Osteocyte (in vitro differentiated cells): ENCODE measurements at regions not wholly inside any gene's neighbourhood (a gene's known extent, or its start where the extent isn't known, plus 50 kb on each side); places are given as distances from the start of the nearest gene placed in this dataset.

Experiments
- DNase-seq: peaks from one replicate; pipeline ENCODE4 v3.0.0; 2021; ENCODE audit warnings: mixed read lengths; ENCODE audit not compliant: unreplicated experiment; ENCODE audit errors: extremely low spot score
- H3K27ac Mint-ChIP-seq: one replicate; pipeline ENCODE4 v1.8.0; 2021; ENCODE audit warnings: mild to moderate bottlenecking, mixed read lengths; ENCODE audit not compliant: unreplicated experiment
- H3K27me3 Mint-ChIP-seq: one replicate; pipeline ENCODE4 v1.8.0; 2021; ENCODE audit warnings: mixed read lengths; ENCODE audit not compliant: unreplicated experiment
- H3K36me3 Mint-ChIP-seq: one replicate; pipeline ENCODE4 v1.8.0; 2021; ENCODE audit warnings: mixed read lengths; ENCODE audit not compliant: unreplicated experiment
- H3K4me1 Mint-ChIP-seq: one replicate; pipeline ENCODE4 v1.8.0; 2021; ENCODE audit warnings: mixed read lengths; ENCODE audit not compliant: unreplicated experiment
- H3K4me3 Mint-ChIP-seq: one replicate; pipeline ENCODE4 v1.8.0; 2021; ENCODE audit warnings: mild to moderate bottlenecking, moderate library complexity, mixed read lengths; ENCODE audit not compliant: unreplicated experiment
- H3K9me3 Mint-ChIP-seq: one replicate; pipeline ENCODE4 v1.8.0; 2021; ENCODE audit warnings: mixed read lengths; ENCODE audit not compliant: unreplicated experiment
- TF ChIP-seq, protein P1 (sequence below): fragments of 200-600 bp; sonication (generic); IDR thresholded peaks from 2 replicates; pipeline ENCODE4 v1.5.0; 2021; ENCODE audit warnings: antibody characterized with exemption, mild to moderate bottlenecking, moderate library complexity

DNA sequence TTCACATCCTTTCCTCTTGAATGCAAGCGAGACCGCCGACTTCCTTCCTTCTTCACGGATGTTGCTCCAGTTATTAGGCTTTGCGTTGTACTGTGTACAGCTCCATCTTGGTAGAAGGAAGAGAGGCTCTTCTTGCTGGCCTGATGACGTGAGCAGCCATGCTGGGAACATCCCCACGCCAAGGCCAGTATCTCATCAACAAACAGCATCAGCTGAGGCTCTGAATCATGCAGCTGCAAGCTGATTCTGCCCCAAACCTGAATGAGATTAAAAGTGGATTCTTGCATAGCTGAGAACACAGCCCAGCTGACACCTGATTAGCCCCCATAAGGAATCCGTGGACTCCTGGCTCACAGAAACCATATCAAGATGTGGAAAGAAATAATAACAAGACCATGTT lies 809.6 kb downstream of the EFNB2 start:
- no peak overlapping the region for H3K27ac Mint-ChIP-seq
- no peaks in the 10 kb centered on the region for H3K36me3 Mint-ChIP-seq
- TF ChIP-seq, protein P1, sequence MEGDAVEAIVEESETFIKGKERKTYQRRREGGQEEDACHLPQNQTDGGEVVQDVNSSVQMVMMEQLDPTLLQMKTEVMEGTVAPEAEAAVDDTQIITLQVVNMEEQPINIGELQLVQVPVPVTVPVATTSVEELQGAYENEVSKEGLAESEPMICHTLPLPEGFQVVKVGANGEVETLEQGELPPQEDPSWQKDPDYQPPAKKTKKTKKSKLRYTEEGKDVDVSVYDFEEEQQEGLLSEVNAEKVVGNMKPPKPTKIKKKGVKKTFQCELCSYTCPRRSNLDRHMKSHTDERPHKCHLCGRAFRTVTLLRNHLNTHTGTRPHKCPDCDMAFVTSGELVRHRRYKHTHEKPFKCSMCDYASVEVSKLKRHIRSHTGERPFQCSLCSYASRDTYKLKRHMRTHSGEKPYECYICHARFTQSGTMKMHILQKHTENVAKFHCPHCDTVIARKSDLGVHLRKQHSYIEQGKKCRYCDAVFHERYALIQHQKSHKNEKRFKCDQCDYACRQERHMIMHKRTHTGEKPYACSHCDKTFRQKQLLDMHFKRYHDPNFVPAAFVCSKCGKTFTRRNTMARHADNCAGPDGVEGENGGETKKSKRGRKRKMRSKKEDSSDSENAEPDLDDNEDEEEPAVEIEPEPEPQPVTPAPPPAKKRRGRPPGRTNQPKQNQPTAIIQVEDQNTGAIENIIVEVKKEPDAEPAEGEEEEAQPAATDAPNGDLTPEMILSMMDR = no peak
- no peaks in the 10 kb centered on the region for H3K9me3 Mint-ChIP-seq
- no peaks in the 10 kb centered on the region for H3K27me3 Mint-ChIP-seq
- H3K4me3 Mint-ChIP-seq = no peak overlapping the region
- DNase-seq = no peak
- peaks cover 5% of the 10 kb centered on the region for H3K4me1 Mint-ChIP-seq

DNA sequence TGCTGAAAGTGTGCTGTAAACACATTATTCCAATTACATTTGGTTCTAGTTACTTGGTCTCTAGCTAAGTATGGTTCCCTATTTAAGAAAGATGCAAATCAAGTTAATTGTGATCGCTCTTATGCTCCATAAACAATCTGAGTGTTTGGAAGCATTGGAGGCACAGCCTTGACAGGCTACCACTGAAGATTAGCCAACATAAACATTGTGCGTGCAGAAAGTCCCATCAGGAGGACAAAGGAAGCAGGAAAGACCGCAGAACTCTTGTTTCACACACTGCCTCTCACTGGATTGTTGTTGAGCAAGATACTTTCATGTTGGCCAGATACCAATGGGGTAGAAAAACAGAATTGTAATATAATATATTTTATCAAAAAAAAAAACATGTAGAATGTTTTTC lies 814.4 kb downstream of the EFNB2 start:
- peaks cover 11% of the 10 kb centered on the region for H3K4me1 Mint-ChIP-seq
- no peak overlapping the region for H3K4me3 Mint-ChIP-seq
- no peaks in the 10 kb centered on the region for H3K27me3 Mint-ChIP-seq
- no peak overlapping the region for H3K27ac Mint-ChIP-seq
- H3K9me3 Mint-ChIP-seq = no peaks in the 10 kb centered on the region
- H3K36me3 Mint-ChIP-seq = no peaks in the 10 kb centered on the region
- TF ChIP-seq, protein P1 = no peak
- DNase-seq = no peak

DNA sequence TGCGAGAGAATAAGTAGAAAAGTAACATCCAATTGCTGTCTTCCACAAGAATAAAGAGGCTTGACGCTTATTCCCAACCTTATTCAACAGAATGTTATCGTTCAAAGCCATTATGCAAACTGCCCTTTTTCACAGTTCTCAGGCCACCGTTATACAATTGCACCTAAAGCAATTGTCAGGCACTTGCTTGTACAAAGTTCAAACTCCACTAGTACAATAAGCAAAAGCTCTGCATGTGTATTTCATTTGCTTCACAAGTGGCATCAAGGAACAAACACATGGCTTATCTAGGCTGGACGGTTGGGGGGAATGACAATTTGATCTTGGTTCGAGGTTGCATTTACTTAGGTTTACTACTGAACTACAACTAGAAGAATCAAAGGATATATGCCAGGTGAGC lies 815.6 kb downstream of the EFNB2 start:
- Mint-ChIP-seq H3K4me3 (no peak overlapping the region), H3K9me3 (no peaks in the 10 kb centered on the region), H3K27me3 (no peaks in the 10 kb centered on the region), H3K27ac (no peak overlapping the region), H3K36me3 (no peaks in the 10 kb centered on the region), H3K4me1 (peaks cover 11% of the 10 kb centered on the region)
- TF ChIP-seq, protein P1 = no peak
- no peak for DNase-seq

DNA sequence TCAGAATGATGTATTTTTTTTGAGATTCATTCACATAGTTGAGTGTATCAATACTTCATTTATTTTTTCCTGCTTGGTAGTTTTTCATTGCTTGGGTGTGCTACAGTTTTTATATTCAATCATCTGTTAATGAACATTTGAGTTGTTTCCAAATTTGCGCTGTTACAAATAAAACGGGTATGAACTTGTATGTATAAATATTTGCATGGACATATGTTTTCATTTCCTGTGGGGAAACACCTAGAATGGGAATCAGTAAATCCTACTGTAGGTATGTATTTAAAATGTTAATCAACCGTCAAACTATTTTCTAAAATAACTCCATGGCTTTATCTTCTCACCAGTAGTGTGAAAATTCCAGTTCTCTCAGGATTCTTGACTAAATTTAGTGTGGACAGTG lies 826.3 kb downstream of the EFNB2 start:
- Mint-ChIP-seq H3K4me1 (no peaks in the 10 kb centered on the region), H3K9me3 (peaks cover 4% of the 10 kb centered on the region), H3K4me3 (no peak overlapping the region), H3K36me3 (no peaks in the 10 kb centered on the region), H3K27ac (no peak overlapping the region), H3K27me3 (no peaks in the 10 kb centered on the region)
- TF ChIP-seq, protein P1 = no peak
- no peak for DNase-seq

DNA sequence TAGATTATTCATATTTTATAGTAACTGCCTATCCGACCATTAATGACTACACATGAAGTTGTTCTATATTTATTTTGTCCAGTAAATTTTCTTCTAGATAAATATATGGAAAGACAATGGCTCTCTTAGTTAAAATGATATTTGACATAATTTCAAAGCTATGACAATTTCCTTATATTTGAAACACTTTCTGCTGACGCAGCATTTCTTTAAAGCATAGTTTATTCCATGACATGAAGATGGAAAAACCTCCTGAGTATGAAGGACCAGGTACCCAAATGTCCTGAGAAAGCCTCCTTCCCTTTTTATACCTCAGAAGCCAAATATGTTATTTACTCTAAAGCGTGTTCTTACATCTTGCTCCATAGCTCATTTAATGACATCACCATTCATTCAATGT lies 831.6 kb downstream of the EFNB2 start:
- Mint-ChIP-seq H3K27ac (no peak overlapping the region), H3K4me1 (peaks cover 2% of the 10 kb centered on the region), H3K4me3 (no peak overlapping the region), H3K9me3 (peaks cover 5% of the 10 kb centered on the region), H3K36me3 (no peaks in the 10 kb centered on the region), H3K27me3 (no peaks in the 10 kb centered on the region)
- no peak for DNase-seq
- TF ChIP-seq, protein P1 = no peak
